ENCODE measurements at regions not wholly inside any gene's neighbourhood (a gene's known extent, or its start where the extent isn't known, plus 50 kb on each side); places are given as distances from the start of the nearest gene placed in this dataset.
"Not testable (repeated sequence)": the region's sequence is repeated elsewhere in the genome, so short reads cannot be mapped to it uniquely, and the experiment has no call there.

DNA sequence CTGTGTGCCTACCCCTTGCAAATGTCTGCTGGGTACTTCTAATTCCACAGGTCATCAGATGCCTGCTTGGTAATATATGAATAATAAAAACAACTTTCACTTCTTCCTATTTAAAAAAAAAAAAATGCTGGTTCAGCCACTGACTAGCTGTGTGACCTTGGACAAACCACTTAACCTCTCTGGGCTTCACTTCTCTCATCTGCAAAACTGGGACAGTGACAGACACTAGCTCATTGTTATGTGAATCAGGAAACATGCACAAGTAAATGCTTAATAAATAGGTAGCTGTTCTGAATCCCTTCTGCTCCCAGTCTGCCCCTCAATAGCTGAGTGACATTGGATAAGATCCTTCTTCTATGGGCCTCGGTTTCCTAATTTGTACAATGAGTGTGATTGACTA is 62.6 kb upstream of the HAND1 start:
- H3K9ac ChIP-seq (ENCODE audit: low read length), result no peak overlapping the region
- H3K9me3 ChIP-seq (ENCODE audit: insufficient read depth, low read length), result no peaks in the 10 kb centered on the region
- no peak for TF ChIP-seq EZH2phosphoT487 (IDR thresholded peaks at IDR 0.05; ENCODE audit: low read depth)
- TF ChIP-seq, protein P1, sequence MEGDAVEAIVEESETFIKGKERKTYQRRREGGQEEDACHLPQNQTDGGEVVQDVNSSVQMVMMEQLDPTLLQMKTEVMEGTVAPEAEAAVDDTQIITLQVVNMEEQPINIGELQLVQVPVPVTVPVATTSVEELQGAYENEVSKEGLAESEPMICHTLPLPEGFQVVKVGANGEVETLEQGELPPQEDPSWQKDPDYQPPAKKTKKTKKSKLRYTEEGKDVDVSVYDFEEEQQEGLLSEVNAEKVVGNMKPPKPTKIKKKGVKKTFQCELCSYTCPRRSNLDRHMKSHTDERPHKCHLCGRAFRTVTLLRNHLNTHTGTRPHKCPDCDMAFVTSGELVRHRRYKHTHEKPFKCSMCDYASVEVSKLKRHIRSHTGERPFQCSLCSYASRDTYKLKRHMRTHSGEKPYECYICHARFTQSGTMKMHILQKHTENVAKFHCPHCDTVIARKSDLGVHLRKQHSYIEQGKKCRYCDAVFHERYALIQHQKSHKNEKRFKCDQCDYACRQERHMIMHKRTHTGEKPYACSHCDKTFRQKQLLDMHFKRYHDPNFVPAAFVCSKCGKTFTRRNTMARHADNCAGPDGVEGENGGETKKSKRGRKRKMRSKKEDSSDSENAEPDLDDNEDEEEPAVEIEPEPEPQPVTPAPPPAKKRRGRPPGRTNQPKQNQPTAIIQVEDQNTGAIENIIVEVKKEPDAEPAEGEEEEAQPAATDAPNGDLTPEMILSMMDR (IDR thresholded peaks at IDR 0.05; ENCODE audit: low read depth, low read length), result no peak
- 0 out of 2 replicates have a peak, but pooled peaks cover 3% of the 10 kb centered on the region for H3K27me3 ChIP-seq (ENCODE audit: low read depth, low read length)
- no peak overlapping the region for H3K27ac ChIP-seq (ENCODE audit: low read length)
- no peak overlapping the region for H3K4me3 ChIP-seq (ENCODE audit: low read length)
- H3K4me1 ChIP-seq (ENCODE audit: low read length), result 0 out of 2 replicates have a peak, but pooled peaks cover 2% of the 10 kb centered on the region
- no peaks in the 10 kb centered on the region for H3K79me2 ChIP-seq (ENCODE audit: low read length)
- H2AFZ ChIP-seq (ENCODE audit: low read depth, low read length), result no peak overlapping the region
- no peaks in the 10 kb centered on the region for H3K36me3 ChIP-seq (replicated peaks; ENCODE audit: low read depth, low read length)
- H3K4me2 ChIP-seq (ENCODE audit: low read length), result no peak overlapping the region
- no peaks in the 10 kb centered on the region for H4K20me1 ChIP-seq (ENCODE audit: insufficient read depth, low read length)

DNA sequence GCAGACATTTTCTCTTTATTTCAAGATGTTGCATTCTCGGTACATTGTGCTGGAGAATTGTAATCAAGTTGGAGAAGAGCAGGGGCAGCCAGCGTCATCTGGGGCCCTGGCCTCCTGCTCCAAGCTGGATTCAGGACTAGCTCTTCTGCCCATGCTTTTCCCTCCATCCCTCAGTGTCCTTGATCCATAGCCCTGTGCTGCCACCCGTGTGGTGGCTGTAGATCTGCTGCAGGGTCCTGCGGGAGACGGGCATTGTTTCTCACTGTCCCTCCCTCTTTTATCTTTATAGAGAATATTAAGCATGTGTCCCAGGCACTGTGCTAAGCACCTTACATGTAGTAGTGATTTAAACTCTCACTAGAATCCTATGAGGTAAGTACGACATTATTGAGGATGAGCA is 60.5 kb upstream of the HAND1 start:
- TF ChIP-seq EZH2phosphoT487 (IDR thresholded peaks at IDR 0.05; ENCODE audit: low read depth), result no peak
- TF ChIP-seq, protein P1 (IDR thresholded peaks at IDR 0.05; ENCODE audit: low read depth, low read length), result no peak

DNA sequence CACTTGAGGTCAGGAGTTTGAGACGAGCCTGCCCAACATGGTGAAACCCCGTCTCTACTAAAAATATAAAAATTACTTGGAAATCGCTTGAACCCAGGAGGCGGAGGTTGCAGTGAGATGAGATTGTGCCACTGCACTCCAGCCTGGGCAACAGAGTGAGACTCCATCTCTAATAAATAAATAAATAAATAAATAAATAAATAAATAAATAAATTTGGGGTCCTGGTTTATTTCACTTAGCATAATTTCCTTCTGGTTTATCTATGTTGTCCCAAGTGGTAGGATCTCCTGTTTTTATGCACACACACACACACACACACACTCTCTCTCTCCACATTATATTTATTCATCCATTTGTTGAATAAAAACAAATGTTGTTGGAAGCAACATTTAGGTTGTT is 58.4 kb upstream of the HAND1 start:
- H3K27ac ChIP-seq (ENCODE audit: low read length); H3K4me3 ChIP-seq (ENCODE audit: low read length); H3K9ac ChIP-seq (ENCODE audit: low read length); H3K36me3 ChIP-seq (replicated peaks; ENCODE audit: low read depth, low read length); H3K79me2 ChIP-seq (ENCODE audit: low read length); H3K27me3 ChIP-seq (ENCODE audit: low read depth, low read length); H3K4me2 ChIP-seq (ENCODE audit: low read length); H4K20me1 ChIP-seq (ENCODE audit: insufficient read depth, low read length); H3K4me1 ChIP-seq (ENCODE audit: low read length); H3K9me3 ChIP-seq (ENCODE audit: insufficient read depth, low read length); H2AFZ ChIP-seq (ENCODE audit: low read depth, low read length): not testable (repeated sequence)

More for the DNA sequence above, 60.5 kb upstream of the HAND1 start:
- Histone ChIP-seq H3K4me2 (ENCODE audit: low read length) (no peak overlapping the region), H3K79me2 (ENCODE audit: low read length) (no peaks in the 10 kb centered on the region), H3K9me3 (ENCODE audit: insufficient read depth, low read length) (no peaks in the 10 kb centered on the region), H3K9ac (ENCODE audit: low read length) (no peak overlapping the region), H3K27ac (ENCODE audit: low read length) (no peak overlapping the region), H3K27me3 (ENCODE audit: low read depth, low read length) (0 out of 2 replicates have a peak, but pooled peaks cover 3% of the 10 kb centered on the region), H2AFZ (ENCODE audit: low read depth, low read length) (no peak overlapping the region), H3K4me1 (ENCODE audit: low read length) (0 out of 2 replicates have a peak, but pooled peaks cover 2% of the 10 kb centered on the region), H3K36me3 (replicated peaks; ENCODE audit: low read depth, low read length) (no peaks in the 10 kb centered on the region), H3K4me3 (ENCODE audit: low read length) (no peak overlapping the region), H4K20me1 (ENCODE audit: insufficient read depth, low read length) (no peaks in the 10 kb centered on the region)

DNA sequence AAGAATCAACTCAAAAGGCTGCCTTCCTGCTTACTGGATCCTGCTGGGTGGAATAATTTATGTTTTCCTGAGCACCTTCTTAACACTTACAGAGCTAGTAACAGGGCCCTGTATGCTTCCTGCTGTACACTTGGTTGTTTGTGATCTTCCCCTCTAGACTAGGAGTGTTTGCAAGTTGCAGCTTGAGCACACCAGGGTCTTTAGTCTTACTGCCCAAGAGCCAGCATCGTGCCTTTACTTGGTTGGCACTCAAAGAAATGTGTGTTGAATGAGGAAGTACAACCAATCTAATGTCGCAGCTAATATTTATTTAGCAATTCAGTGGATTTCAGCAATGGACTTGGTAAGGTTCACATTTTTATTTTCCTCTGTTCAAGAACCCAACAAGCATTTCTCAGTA is 57.5 kb upstream of the HAND1 start:
- Histone ChIP-seq H4K20me1 (ENCODE audit: insufficient read depth, low read length) (no peaks in the 10 kb centered on the region), H3K36me3 (replicated peaks; ENCODE audit: low read depth, low read length) (no peaks in the 10 kb centered on the region), H3K27me3 (ENCODE audit: low read depth, low read length) (no peaks in the 10 kb centered on the region), H3K4me2 (ENCODE audit: low read length) (no peak overlapping the region), H3K4me1 (ENCODE audit: low read length) (0 out of 2 replicates have a peak, but pooled peaks cover 2% of the 10 kb centered on the region), H3K9me3 (ENCODE audit: insufficient read depth, low read length) (no peaks in the 10 kb centered on the region), H3K4me3 (ENCODE audit: low read length) (no peak overlapping the region), H3K79me2 (ENCODE audit: low read length) (no peaks in the 10 kb centered on the region), H3K9ac (ENCODE audit: low read length) (no peak overlapping the region), H3K27ac (ENCODE audit: low read length) (no peak overlapping the region), H2AFZ (ENCODE audit: low read depth, low read length) (no peak overlapping the region)
- TF ChIP-seq, protein P1 (IDR thresholded peaks at IDR 0.05; ENCODE audit: low read depth, low read length), result no peak
- TF ChIP-seq EZH2phosphoT487 (IDR thresholded peaks at IDR 0.05; ENCODE audit: low read depth), result no peak

All from OCI-LY3 (cell line).